ENCODE measurements at regions not wholly inside any gene's neighbourhood (a gene's known extent, or its start where the extent isn't known, plus 50 kb on each side); places are given as distances from the start of the nearest gene placed in this dataset.

GRCh38 chr2:122101319-122101718, 345.9 kb downstream of the TSN start:
- TF ChIP-seq POLR2A (IDR thresholded peaks at IDR 0.05; ENCODE audit: low read length) (no peak), GATA1 (IDR thresholded peaks at IDR 0.05; ENCODE audit: low read depth, low read length) (no peak)
- no peak for DNase-seq

- TF ChIP-seq GATA1 (IDR thresholded peaks at IDR 0.05; ENCODE audit: low read depth, low read length) (no peak), POLR2A (IDR thresholded peaks at IDR 0.05; ENCODE audit: low read length) (no peak)
- DNase-seq = no peak
These were observed 349.9 kb downstream of the TSN start for GRCh38 chr2:122105171-122105876.

DNA sequence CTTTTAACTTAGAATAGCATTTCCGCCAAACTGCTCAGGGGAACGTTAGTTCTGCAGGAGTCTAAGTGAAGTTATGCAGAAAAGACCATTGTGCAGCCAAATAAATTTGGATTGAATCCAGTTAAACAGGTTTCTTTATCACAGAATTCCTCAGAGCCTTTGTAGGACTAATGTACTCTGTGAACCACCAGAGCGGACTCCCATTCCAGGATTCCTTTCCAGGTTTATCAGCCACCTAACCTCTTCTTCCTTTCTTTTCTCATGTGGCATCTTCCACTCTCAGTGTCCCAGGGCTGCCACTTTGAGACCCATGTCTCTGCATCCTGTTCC, 350.4 kb downstream of the TSN start:
- TF ChIP-seq GATA1 (IDR thresholded peaks at IDR 0.05; ENCODE audit: low read depth, low read length) (no peak), POLR2A (IDR thresholded peaks at IDR 0.05; ENCODE audit: low read length) (no peak)
- DNase-seq = no peak

GRCh38 chr2:122108186-122108585, 352.7 kb downstream of the TSN start:
- TF ChIP-seq GATA1 (IDR thresholded peaks at IDR 0.05; ENCODE audit: low read depth, low read length) = no peak
- no peak for TF ChIP-seq POLR2A (IDR thresholded peaks at IDR 0.05; ENCODE audit: low read length)
- peak in 1 of 2 experiments; percentile 13 for DNase-seq

DNA sequence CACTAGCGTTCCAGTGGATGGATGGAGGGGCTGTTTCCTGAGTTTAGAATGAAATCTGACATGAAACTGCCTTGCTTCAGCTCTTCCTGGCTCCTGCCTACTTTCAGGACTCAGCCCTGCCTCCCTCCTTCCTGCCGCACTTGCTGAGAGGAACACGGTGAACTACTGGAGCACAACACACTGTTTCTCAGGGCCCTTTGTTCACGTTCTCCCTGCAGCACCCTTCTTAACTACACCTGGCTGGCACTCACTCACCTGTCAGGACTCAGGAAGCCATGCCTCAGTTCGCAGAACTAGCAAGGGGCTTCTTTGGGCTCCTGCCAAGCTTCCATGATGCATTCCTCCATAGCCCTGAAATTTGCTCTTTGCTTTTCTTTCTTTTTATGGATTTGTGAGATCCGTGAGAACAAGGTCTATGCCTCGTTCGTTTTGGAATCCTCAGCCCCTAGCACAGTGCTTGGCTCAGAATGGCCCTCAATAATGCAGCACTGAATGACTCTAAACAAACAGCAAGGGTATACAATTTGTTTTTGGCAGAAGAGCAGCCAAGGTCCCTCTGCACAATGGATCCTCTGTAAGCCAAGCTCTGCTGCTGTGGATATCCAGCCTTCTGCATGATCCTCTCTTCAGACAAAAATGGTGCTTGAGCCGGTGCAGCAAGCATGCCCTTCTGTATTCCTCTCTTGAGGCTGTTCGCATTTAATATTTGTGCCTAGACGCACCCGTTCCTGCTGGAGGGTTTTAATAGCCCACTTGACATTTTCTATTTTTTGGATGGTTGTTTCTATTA, 357.0 kb downstream of the TSN start:
- no peak for DNase-seq
- TF ChIP-seq POLR2A (IDR thresholded peaks at IDR 0.05; ENCODE audit: low read length) (no peak), GATA1 (IDR thresholded peaks at IDR 0.05; ENCODE audit: low read depth, low read length) (no peak)

DNA sequence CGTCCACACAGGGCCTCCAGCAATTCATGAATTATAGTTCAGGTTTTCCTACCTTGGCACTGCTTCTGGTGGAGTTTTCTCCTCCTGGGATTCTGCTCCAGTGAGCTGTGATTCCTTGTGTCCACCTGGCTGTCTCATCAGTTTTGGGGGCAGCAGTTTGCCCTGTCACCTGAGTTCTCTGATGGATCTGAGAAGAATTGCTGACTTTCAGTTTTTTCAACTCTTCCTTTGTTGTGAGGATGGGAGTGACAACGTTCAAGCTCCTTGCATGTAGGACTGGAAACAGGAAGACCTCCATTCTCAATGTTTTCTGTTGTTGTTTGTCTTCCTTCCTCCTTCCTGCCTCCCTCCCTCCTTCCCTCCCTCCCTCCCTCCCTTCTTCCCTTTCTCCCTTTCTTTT, 359.0 kb downstream of the TSN start:
- TF ChIP-seq POLR2A (IDR thresholded peaks at IDR 0.05; ENCODE audit: low read length) = no peak
- TF ChIP-seq GATA1 (IDR thresholded peaks at IDR 0.05; ENCODE audit: low read depth, low read length) = no peak
- no peak for DNase-seq

DNA sequence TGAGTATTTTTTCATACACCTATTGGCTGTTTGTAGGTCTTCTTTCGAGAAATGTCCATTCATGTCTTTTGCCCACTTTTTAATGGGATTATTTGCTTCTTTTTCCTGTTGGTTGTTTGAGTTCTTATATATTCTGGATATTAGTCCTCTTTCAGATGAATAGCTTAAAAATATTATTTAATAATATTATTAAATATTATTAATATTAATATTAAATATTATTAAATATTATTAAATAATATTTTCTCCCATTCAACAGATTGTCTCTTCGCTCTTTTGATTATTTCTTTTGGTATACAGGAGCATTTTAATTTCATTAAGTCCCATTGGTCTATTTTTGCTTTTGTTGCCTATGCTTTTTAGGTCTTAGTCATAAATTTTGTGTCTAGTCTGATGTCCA, 361.9 kb downstream of the TSN start:
- TF ChIP-seq GATA1 (IDR thresholded peaks at IDR 0.05; ENCODE audit: low read depth, low read length) (no peak), POLR2A (IDR thresholded peaks at IDR 0.05; ENCODE audit: low read length) (no peak)
- DNase-seq = no peak

DNA sequence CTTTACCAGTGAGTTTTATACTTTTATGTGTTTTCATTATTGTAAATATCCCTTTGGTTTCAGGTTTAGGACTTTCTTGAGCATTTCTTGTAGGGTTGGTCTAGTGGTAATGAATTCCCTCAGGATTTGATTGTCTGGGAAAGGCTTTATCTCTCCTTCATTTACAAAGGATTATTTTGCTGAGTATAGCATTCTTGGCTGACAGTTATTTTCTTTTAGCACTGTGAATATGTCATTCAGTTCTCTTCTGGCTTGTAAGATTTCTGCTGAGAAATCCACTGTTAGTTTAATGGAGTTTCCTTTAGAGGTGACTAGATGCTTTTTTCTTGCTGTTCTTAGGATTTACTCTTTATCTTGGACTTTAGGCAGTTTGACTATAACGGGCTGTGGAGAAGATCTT, 373.9 kb downstream of the TSN start:
- DNase-seq = peak in 1 of 2 experiments; percentile 4
- TF ChIP-seq GATA1 (IDR thresholded peaks at IDR 0.05; ENCODE audit: low read depth, low read length) = no peak
- TF ChIP-seq POLR2A (IDR thresholded peaks at IDR 0.05; ENCODE audit: low read length) = no peak

GRCh38 chr2:122132147-122132691, 376.8 kb downstream of the TSN start:
- no peak for TF ChIP-seq POLR2A (IDR thresholded peaks at IDR 0.05; ENCODE audit: low read length)
- no peak for DNase-seq

DNA sequence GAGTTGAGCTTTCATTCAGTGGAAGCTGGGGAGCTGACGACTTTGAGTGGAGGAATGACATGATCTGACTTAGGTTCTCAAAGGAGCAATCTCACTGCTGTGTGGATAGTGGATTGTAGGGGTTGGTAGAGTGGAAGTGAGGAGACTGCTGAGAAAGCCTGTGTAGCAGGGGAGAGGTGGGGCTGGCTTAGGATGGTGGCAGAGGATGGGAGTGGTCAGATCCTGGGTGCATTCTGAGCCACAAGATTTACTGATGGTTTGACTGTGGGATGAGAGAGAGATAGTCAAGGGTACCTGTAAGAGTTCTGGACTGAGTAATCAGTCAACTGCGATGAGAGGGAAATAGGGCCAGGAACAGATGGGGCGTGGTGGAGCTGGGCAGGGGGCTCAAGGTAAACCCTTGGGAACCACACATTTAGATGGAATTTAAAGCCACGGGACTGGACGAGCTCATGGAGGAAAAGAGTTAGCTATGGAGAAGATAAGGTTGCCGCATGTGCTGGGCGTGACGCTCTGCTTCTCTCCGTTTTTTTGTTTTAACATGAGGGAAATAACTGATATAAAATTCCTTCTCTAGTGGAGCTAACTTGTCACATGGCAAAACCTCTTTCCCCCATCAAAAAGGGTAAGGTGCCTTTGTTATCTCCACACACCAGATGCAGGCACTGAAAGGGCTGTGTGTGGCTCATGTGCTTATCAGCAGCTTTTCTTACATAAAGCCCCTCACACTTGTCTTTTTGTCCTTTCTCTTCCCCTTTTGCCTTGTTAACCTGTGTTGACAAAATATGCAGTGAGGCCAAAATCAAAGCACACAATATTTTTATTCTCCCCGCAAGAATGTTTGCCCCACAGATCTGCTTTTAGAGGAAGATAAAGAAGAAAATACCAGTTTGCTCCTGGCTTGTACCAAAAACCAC, 379.8 kb downstream of the TSN start:
- TF ChIP-seq POLR2A (IDR thresholded peaks at IDR 0.05; ENCODE audit: low read length) = no peak
- peak; percentile 61 for TF ChIP-seq GATA1 (IDR thresholded peaks at IDR 0.05; ENCODE audit: low read depth, low read length)
- peak; percentile 86 to 98 for DNase-seq

GRCh38 chr2:122136056-122136455, 380.6 kb downstream of the TSN start:
- TF ChIP-seq POLR2A (IDR thresholded peaks at IDR 0.05; ENCODE audit: low read length) (no peak), GATA1 (IDR thresholded peaks at IDR 0.05; ENCODE audit: low read depth, low read length) (no peak)
- DNase-seq = peak; percentile 58 to 68

GRCh38 chr2:122138561-122138960, 383.1 kb downstream of the TSN start:
- DNase-seq = no peak
- TF ChIP-seq GATA1 (IDR thresholded peaks at IDR 0.05; ENCODE audit: low read depth, low read length) (no peak), POLR2A (IDR thresholded peaks at IDR 0.05; ENCODE audit: low read length) (no peak)

- no peak for DNase-seq
- TF ChIP-seq GATA1 (IDR thresholded peaks at IDR 0.05; ENCODE audit: low read depth, low read length) (no peak), POLR2A (IDR thresholded peaks at IDR 0.05; ENCODE audit: low read length) (no peak)
These were observed 384.4 kb downstream of the TSN start for GRCh38 chr2:122139739-122140420.
